Tibial nerve (tissue), 4 donors: ENCODE measurements at regions not wholly inside any gene's neighbourhood (a gene's known extent, or its start where the extent isn't known, plus 50 kb on each side); places are given as distances from the start of the nearest gene placed in this dataset.

Experiments
- DNase-seq, 2 donors: peaks; one replicate each; pipeline ENCODE4 v3.0.0-alpha.2; 2019; ENCODE audit warnings: low spot score in 2 of 2
- H3K27ac ChIP-seq, 4 donors: fragments of 200-600 bp; sonication (generic) in 3 of 4; one replicate each; pipeline ENCODE4 v1.5.1; 2017 to 2019; ENCODE audit warnings: mild to moderate bottlenecking in 1 of 4
- H3K27me3 ChIP-seq, 2 donors: fragments of 200-600 bp; sonication (generic) in 1 of 2; one replicate each; pipeline versions ENCODE4 v1.5.1 to v1.6.0; 2017 to 2019
- H3K36me3 ChIP-seq, 3 donors: fragments of 200-600 bp; sonication (generic); one replicate each; pipeline ENCODE4 v1.5.1; 2018 to 2019
- H3K4me1 ChIP-seq, 4 donors: fragments of 200-600 bp; sonication (generic) in 3 of 4; one replicate each; pipeline ENCODE4 v1.5.1; 2017 to 2019
- H3K4me3 ChIP-seq, 4 donors: fragments of 200-600 bp; sonication (generic) in 3 of 4; one replicate each; pipeline ENCODE4 v1.5.1; 2017 to 2019; ENCODE audit warnings: mild to moderate bottlenecking in 1 of 4, moderate library complexity in 1 of 4
- H3K9me3 ChIP-seq, 4 donors: fragments of 200-600 bp; sonication (generic) in 3 of 4; one replicate each; pipeline ENCODE4 v1.5.1; 2017 to 2019
- EP300 ChIP-seq, 2 donors: sonication (generic); formaldehyde crosslinking; IDR thresholded peaks; one replicate each; pipeline ENCODE4 v1.6.1; 2017; ENCODE audit warnings: antibody characterized with exemption in 2 of 2, mild to moderate bottlenecking in 1 of 2
- POLR2A ChIP-seq, 2 donors: fragments of 450-650 bp; IDR thresholded peaks; one replicate each; pipeline ENCODE4 v1.6.1; 2017; ENCODE audit warnings: antibody characterized with exemption in 2 of 2, mild to moderate bottlenecking in 2 of 2, moderate library complexity in 2 of 2
- WGBS, 2 donors: methylation state at CpG; one replicate each; pipeline ENCODE4 v1.1.5; 2018; 5-methylcytosine and 5-hydroxymethylcytosine counted together
- TF ChIP-seq, protein P1 (sequence below), 5 experiments: fragments of 200-600 bp in 3 of 5; fragments of 450-650 bp in 2 of 5; sonication (generic) in 3 of 5; IDR thresholded peaks; one replicate each; pipeline ENCODE4 v1.5.1; 2016 to 2019; ENCODE audit warnings: antibody characterized with exemption in 5 of 5, mild to moderate bottlenecking in 3 of 5, moderate library complexity in 2 of 5

DNA sequence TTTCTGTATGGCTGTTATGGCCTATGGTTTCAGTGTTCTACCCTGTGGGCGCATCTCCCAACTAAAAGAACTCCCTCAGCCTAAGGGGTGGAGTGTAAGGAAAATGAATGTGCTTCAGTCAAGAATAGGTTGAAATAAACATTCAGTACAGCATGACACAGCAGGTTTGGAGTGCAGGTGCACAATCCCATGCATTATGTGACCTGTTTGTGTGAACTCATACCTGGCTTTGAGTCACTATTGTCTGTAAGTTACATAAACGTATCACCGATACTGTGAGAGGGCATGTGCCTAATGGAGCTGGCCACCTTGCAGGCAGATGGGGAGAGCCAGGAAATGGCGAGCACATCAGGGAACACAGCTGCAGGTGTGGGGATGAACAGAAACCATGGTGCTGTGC is 216.0 kb downstream of the DSEL start:
- DNase-seq, result no peak
- Histone ChIP-seq H3K36me3 (no peaks in the 10 kb centered on the region), H3K4me3 (no peak overlapping the region), H3K27me3 (no peaks in the 10 kb centered on the region), H3K27ac (no peak overlapping the region), H3K4me1 (no peaks in the 10 kb centered on the region), H3K9me3 (no peaks in the 10 kb centered on the region)
- WGBS, 2 donors, result 94 to 96% methylated on average over 4 of the region's 4 CpGs
- TF ChIP-seq, protein P1, sequence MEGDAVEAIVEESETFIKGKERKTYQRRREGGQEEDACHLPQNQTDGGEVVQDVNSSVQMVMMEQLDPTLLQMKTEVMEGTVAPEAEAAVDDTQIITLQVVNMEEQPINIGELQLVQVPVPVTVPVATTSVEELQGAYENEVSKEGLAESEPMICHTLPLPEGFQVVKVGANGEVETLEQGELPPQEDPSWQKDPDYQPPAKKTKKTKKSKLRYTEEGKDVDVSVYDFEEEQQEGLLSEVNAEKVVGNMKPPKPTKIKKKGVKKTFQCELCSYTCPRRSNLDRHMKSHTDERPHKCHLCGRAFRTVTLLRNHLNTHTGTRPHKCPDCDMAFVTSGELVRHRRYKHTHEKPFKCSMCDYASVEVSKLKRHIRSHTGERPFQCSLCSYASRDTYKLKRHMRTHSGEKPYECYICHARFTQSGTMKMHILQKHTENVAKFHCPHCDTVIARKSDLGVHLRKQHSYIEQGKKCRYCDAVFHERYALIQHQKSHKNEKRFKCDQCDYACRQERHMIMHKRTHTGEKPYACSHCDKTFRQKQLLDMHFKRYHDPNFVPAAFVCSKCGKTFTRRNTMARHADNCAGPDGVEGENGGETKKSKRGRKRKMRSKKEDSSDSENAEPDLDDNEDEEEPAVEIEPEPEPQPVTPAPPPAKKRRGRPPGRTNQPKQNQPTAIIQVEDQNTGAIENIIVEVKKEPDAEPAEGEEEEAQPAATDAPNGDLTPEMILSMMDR (IDR thresholded peaks at IDR 0.05), result no peak
- no peak for TF ChIP-seq POLR2A (IDR thresholded peaks at IDR 0.05)
- TF ChIP-seq EP300 (IDR thresholded peaks at IDR 0.05), result no peak

DNA sequence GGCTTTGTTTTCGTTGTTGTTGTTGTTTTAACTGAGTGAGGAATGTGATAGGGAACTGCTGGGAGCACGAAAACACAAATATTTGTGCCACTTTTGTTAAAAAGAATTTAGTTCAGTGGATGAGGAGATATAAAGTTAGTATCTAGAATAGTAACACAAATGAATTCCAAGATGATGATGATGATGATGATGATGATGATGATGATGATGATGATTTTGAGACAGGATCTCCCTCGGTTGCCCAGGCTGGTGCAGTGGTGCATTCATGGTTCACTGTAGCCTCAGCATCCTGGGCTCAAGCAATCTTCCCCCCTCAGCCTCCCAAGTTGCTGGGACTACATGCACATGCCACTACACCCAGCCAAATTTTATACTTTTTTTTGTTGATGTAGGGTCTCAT is 223.7 kb downstream of the DSEL start:
- WGBS, 2 donors, result 75 to 76% methylated on average over 3 of the region's 3 CpGs
- no peaks in the 10 kb centered on the region for H3K36me3 ChIP-seq
- H3K27me3 ChIP-seq, result no peaks in the 10 kb centered on the region
- TF ChIP-seq POLR2A (IDR thresholded peaks at IDR 0.05) (no peak), EP300 (IDR thresholded peaks at IDR 0.05) (no peak)
- TF ChIP-seq, protein P1 (IDR thresholded peaks at IDR 0.05), result no peak
- H3K27ac ChIP-seq, result no peak overlapping the region
- no peaks in the 10 kb centered on the region for H3K9me3 ChIP-seq
- H3K4me1 ChIP-seq, result no peaks in the 10 kb centered on the region
- no peak overlapping the region for H3K4me3 ChIP-seq
- no peak for DNase-seq

DNA sequence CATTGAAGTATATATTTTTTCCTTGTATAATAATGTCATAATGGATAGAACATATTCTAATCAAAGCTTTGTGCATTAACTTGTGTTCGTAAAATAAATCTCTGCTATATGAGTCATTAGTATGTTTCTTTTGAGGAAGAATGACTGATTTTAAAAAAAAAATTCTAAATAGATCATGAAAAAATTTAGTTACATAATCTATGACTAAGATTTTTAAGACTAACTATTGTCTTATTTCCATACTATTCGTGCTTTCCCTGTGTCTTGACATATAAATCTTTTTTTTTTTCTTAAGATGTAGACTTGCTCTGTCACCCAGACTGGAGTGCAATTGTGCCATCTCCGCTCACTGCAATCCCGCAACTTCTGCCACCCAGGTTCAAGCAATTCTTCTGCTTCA is 226.1 kb downstream of the DSEL start:
- no peak for DNase-seq
- WGBS, 2 donors, result 64 to 77% methylated on average over 4 of the region's 4 CpGs
- Histone ChIP-seq H3K4me1 (no peaks in the 10 kb centered on the region), H3K4me3 (no peak overlapping the region), H3K9me3 (no peaks in the 10 kb centered on the region), H3K36me3 (no peaks in the 10 kb centered on the region), H3K27me3 (no peaks in the 10 kb centered on the region), H3K27ac (no peak overlapping the region)
- TF ChIP-seq POLR2A (IDR thresholded peaks at IDR 0.05), result no peak
- TF ChIP-seq, protein P1 (IDR thresholded peaks at IDR 0.05), result no peak
- no peak for TF ChIP-seq EP300 (IDR thresholded peaks at IDR 0.05)

DNA sequence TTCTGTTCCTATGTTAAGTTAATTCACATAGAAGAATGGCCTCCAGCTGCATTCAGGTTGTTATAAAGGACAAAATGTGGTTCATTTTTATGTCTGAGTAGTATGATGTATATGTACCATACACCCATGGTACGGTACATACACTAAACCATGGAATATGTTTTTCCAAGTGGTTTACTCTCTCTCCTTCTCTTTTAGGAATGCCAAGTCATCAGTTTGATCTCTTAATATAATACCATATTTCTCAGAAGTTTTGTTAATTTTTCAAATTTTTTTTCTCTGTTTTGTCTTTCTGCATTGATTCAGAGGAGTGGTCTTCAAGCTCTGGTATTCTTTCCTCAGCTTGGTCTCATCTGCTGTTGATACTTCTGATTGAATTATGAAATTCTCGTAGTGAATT is 230.9 kb downstream of the DSEL start:
- 89 to 92% methylated on average over 2 of the region's 2 CpGs for WGBS, 2 donors
- Histone ChIP-seq H3K4me1 (no peaks in the 10 kb centered on the region), H3K27me3 (no peaks in the 10 kb centered on the region), H3K9me3 (no peaks in the 10 kb centered on the region), H3K27ac (no peak overlapping the region), H3K4me3 (no peak overlapping the region), H3K36me3 (no peaks in the 10 kb centered on the region)
- TF ChIP-seq, protein P1 (IDR thresholded peaks at IDR 0.05), result no peak
- TF ChIP-seq POLR2A (IDR thresholded peaks at IDR 0.05), result no peak
- TF ChIP-seq EP300 (IDR thresholded peaks at IDR 0.05), result no peak
- DNase-seq, result no peak

DNA sequence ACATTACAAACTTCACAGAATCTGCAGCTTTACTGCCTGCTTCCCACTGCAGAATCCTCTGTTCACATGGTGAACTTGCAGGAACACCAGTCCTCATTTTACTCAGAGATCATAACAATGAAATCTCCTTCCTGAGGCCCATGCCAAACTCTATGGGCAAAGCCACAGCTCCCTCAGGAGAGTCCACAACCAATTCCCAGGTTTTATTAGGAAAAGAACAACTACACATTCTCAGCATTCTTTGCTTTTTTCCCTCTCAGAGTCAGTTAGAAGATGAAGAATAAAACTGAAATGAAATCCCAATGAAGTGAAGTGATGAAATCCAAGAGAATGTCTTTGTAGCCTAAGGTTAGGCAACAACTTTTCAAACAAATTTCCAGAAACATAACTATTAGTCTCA is 233.7 kb downstream of the DSEL start:
- no peaks in the 10 kb centered on the region for H3K9me3 ChIP-seq
- DNase-seq, result no peak
- TF ChIP-seq POLR2A (IDR thresholded peaks at IDR 0.05) (no peak), EP300 (IDR thresholded peaks at IDR 0.05) (no peak)
- TF ChIP-seq, protein P1 (IDR thresholded peaks at IDR 0.05), result no peak
- H3K36me3 ChIP-seq, result no peaks in the 10 kb centered on the region
- H3K4me1 ChIP-seq, result no peaks in the 10 kb centered on the region
- H3K27me3 ChIP-seq, result no peaks in the 10 kb centered on the region
- H3K4me3 ChIP-seq, result no peak overlapping the region
- no peak overlapping the region for H3K27ac ChIP-seq
